MM.1S (cell line): ENCODE measurements at regions not wholly inside any gene's neighbourhood (a gene's known extent, or its start where the extent isn't known, plus 50 kb on each side); places are given as distances from the start of the nearest gene placed in this dataset.

ENCODE experiments used
- DNase-seq: peaks from one replicate; pipeline ENCODE4 v3.0.0-alpha.2; 2015
- H2AFZ ChIP-seq: fragments of 300-600 bp; sonication (generic); 2 replicates; pipeline ENCODE4 v1.6.0; 2016; ENCODE audit warnings: antibody characterized with exemption, low read length
- H3F3A ChIP-seq: fragments of 300-600 bp; sonication (generic); 2 replicates; pipeline ENCODE4 v1.6.1; 2016; ENCODE audit warnings: mild to moderate bottlenecking, antibody characterized with exemption, low read length, moderate library complexity, mixed read lengths; ENCODE audit not compliant: insufficient read depth
- H3K27ac ChIP-seq: fragments of 300-600 bp; sonication (generic); 2 replicates; pipeline ENCODE4 v1.5.1; 2016; ENCODE audit warnings: mild to moderate bottlenecking, low read length
- H3K27me3 ChIP-seq: fragments of 300-600 bp; sonication (generic); replicated peaks from 2 replicates; pipeline ENCODE4 v1.6.0; 2016; ENCODE audit warnings: low read length; ENCODE audit not compliant: insufficient read depth
- H3K36me3 ChIP-seq: fragments of 300-600 bp; sonication (generic); replicated peaks from 2 replicates; pipeline ENCODE4 v1.6.1; 2016; ENCODE audit warnings: mild to moderate bottlenecking, low read length, mixed read lengths; ENCODE audit not compliant: insufficient read depth
- H3K4me1 ChIP-seq: fragments of 300-600 bp; sonication (generic); 2 replicates; pipeline ENCODE4 v1.6.1; 2016; ENCODE audit warnings: low read length, mixed read lengths
- H3K4me2 ChIP-seq: fragments of 300-600 bp; sonication (generic); 2 replicates; pipeline ENCODE4 v1.6.0; 2016; ENCODE audit warnings: low read depth, low read length
- H3K4me3 ChIP-seq: fragments of 300-600 bp; sonication (generic); 2 replicates; pipeline ENCODE4 v1.5.1; 2016; ENCODE audit warnings: low read length, mixed read lengths
- H3K79me2 ChIP-seq: fragments of 300-600 bp; sonication (generic); 2 replicates; pipeline ENCODE4 v1.6.1; 2016; ENCODE audit warnings: mixed run types, low read length, mixed read lengths
- H3K9ac ChIP-seq: fragments of 300-600 bp; sonication (generic); 2 replicates; pipeline ENCODE4 v1.6.1; 2016; ENCODE audit warnings: low read length, mixed read lengths
- H3K9me2 ChIP-seq: fragments of 300-600 bp; sonication (generic); replicated peaks from 2 replicates; pipeline ENCODE4 v1.6.1; 2016; ENCODE audit warnings: mild to moderate bottlenecking, low read length, mixed read lengths; ENCODE audit not compliant: insufficient read depth
- H3K9me3 ChIP-seq: fragments of 300-600 bp; sonication (generic); replicated peaks from 2 replicates; pipeline ENCODE4 v1.6.1; 2016; ENCODE audit warnings: mild to moderate bottlenecking, low read length, mixed read lengths; ENCODE audit not compliant: insufficient read depth
- H4K20me1 ChIP-seq: fragments of 300-600 bp; sonication (generic); 2 replicates; pipeline ENCODE4 v1.6.1; 2016; ENCODE audit warnings: mild to moderate bottlenecking, low read length, moderate library complexity, mixed read lengths; ENCODE audit not compliant: insufficient read depth
- CTCF ChIP-seq: fragments of 300-600 bp; sonication (generic); IDR thresholded peaks from 2 replicates; pipeline ENCODE4 v1.5.1; 2016; ENCODE audit warnings: antibody characterized with exemption, low read length, mixed read lengths
- EZH2 ChIP-seq: fragments of 300-600 bp; sonication (generic); optimal IDR thresholded peaks from 2 replicates; pipeline ENCODE3; 2017; ENCODE audit warnings: low read depth, mild to moderate bottlenecking, antibody characterized with exemption, low read length, mixed read lengths
- EZH2phosphoT487 ChIP-seq: fragments of 300-600 bp; sonication (generic); IDR thresholded peaks from 2 replicates; pipeline ENCODE4 v1.6.1; 2018; ENCODE audit warnings: antibody characterized with exemption, low read length

- Histone ChIP-seq H3K27me3 (no peaks in the 10 kb centered on the region), H3K9me2 (no peaks in the 10 kb centered on the region)
- no peak for TF ChIP-seq EZH2phosphoT487
- no peak for TF ChIP-seq EZH2
- TF ChIP-seq CTCF, result no peak
Observed at GRCh38 chr12:59938190-59938962, 342.5 kb downstream of the SLC16A7 start.

GRCh38 chr12:59940631-59941342 is 345.0 kb downstream of the SLC16A7 start:
- Histone ChIP-seq H3K9me2 (no peaks in the 10 kb centered on the region), H3K27me3 (no peaks in the 10 kb centered on the region), H2AFZ (no peak overlapping the region), H3K4me2 (no peak overlapping the region), H3K79me2 (no peaks in the 10 kb centered on the region), H3K9me3 (no peaks in the 10 kb centered on the region), H3K9ac (no peak overlapping the region), H3K27ac (no peak overlapping the region), H3K36me3 (no peaks in the 10 kb centered on the region), H4K20me1 (no peaks in the 10 kb centered on the region), H3F3A (no peaks in the 10 kb centered on the region), H3K4me1 (no peaks in the 10 kb centered on the region), H3K4me3 (no peak overlapping the region)
- no peak for TF ChIP-seq CTCF
- TF ChIP-seq EZH2, result no peak
- TF ChIP-seq EZH2phosphoT487, result no peak
- no peak for DNase-seq

More at GRCh38 chr12:59938190-59938962, 342.5 kb downstream of the SLC16A7 start:
- Histone ChIP-seq H4K20me1 (no peaks in the 10 kb centered on the region), H3K27ac (no peak overlapping the region), H3K9me3 (no peaks in the 10 kb centered on the region), H3F3A (no peaks in the 10 kb centered on the region), H3K79me2 (no peaks in the 10 kb centered on the region), H3K9ac (no peak overlapping the region), H2AFZ (no peak overlapping the region), H3K4me1 (no peaks in the 10 kb centered on the region), H3K36me3 (no peaks in the 10 kb centered on the region), H3K4me2 (no peak overlapping the region), H3K4me3 (no peak overlapping the region)
- no peak for DNase-seq

DNA sequence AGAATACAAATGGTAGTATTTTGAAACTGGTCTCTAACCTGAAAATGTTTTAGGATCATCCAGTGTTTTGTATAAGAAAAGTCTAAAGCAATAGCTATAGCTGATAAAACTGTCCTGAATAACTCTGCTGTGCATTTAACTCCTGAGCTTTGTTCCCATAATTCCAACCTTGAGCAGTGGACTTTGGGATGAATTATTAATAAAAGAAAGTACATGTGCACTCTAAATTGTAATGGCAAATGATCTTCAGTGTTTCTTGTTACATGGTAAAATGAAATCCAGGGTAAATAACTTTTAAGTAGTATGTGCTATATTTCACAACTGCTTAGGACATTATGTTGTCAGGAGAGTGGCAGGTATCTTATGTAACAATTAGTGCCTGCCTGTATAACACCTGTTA is 345.6 kb downstream of the SLC16A7 start:
- Histone ChIP-seq H3K79me2 (no peaks in the 10 kb centered on the region), H4K20me1 (no peaks in the 10 kb centered on the region), H3K9me2 (no peaks in the 10 kb centered on the region), H3K36me3 (no peaks in the 10 kb centered on the region), H3K4me3 (no peak overlapping the region), H3F3A (no peaks in the 10 kb centered on the region), H3K4me2 (no peak overlapping the region), H3K27me3 (no peaks in the 10 kb centered on the region), H3K4me1 (no peaks in the 10 kb centered on the region), H3K9me3 (no peaks in the 10 kb centered on the region), H2AFZ (no peak overlapping the region), H3K9ac (no peak overlapping the region), H3K27ac (no peak overlapping the region)
- DNase-seq, result no peak
- TF ChIP-seq CTCF (no peak), EZH2phosphoT487 (no peak), EZH2 (no peak)
